ENCODE measurements at regions not wholly inside any gene's neighbourhood (a gene's known extent, or its start where the extent isn't known, plus 50 kb on each side); places are given as distances from the start of the nearest gene placed in this dataset.

DNA sequence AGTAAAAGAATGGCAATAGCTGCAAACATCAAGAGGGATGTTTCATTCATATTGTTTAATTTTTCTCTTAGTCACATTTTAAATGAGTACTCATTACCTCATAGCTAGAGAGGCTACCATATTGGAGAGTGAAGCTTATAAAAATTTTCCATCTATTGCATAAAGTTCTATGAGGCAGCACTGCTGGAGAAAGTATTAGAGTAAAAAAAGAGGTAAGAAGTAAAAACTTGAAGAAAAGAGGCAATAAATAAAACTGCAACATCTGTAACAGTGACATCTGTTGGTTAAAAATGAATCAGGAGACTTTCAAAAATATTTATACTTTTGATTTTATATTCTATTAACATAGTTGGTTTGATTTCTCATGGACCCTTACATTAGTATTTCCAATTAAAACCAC lies 284.5 kb upstream of the SEMA3D start:
- Histone ChIP-seq H3K79me2 (ENCODE audit: insufficient read depth, low read length) (no peaks in the 10 kb centered on the region), H3K9me3 (replicated peaks in 1 of 2; ENCODE audit: control insufficient read depth in 1 of 2, insufficient read depth in 1 of 2, low read length in 2 of 2) (no peaks in the 10 kb centered on the region), H3K4me2 (replicated peaks; ENCODE audit: extremely low read depth, low read length, poor library complexity, severe bottlenecking) (no peak overlapping the region), H3K27me3 (ENCODE audit: control insufficient read depth in 2 of 2, insufficient read depth in 2 of 2, low read length in 2 of 2) (no peaks in the 10 kb centered on the region), H3K9ac (ENCODE audit: insufficient read depth, low read length, poor library complexity, severe bottlenecking) (no peak overlapping the region), H3K27ac (ENCODE audit: low read depth in 1 of 2, low read length in 2 of 2) (no peak overlapping the region), H2AFZ (ENCODE audit: insufficient read depth, low read depth, low read length, poor library complexity, severe bottlenecking) (no peak overlapping the region), H3K4me1 (ENCODE audit: control insufficient read depth in 1 of 2, insufficient read depth in 2 of 2, low read length in 2 of 2) (peaks cover 2 to 9% of the 10 kb centered on the region in 2 donors), H3K36me3 (replicated peaks in 1 of 2; ENCODE audit: control insufficient read depth in 1 of 2, insufficient read depth in 2 of 2, low read length in 2 of 2) (no peaks in the 10 kb centered on the region), H4K20me1 (ENCODE audit: insufficient read depth, low read length) (no peaks in the 10 kb centered on the region), H3K4me3 (replicated peaks in 1 of 3; ENCODE audit: low read depth in 2 of 3, low read length in 3 of 3) (no peak overlapping the region)
- TF ChIP-seq, protein P1, sequence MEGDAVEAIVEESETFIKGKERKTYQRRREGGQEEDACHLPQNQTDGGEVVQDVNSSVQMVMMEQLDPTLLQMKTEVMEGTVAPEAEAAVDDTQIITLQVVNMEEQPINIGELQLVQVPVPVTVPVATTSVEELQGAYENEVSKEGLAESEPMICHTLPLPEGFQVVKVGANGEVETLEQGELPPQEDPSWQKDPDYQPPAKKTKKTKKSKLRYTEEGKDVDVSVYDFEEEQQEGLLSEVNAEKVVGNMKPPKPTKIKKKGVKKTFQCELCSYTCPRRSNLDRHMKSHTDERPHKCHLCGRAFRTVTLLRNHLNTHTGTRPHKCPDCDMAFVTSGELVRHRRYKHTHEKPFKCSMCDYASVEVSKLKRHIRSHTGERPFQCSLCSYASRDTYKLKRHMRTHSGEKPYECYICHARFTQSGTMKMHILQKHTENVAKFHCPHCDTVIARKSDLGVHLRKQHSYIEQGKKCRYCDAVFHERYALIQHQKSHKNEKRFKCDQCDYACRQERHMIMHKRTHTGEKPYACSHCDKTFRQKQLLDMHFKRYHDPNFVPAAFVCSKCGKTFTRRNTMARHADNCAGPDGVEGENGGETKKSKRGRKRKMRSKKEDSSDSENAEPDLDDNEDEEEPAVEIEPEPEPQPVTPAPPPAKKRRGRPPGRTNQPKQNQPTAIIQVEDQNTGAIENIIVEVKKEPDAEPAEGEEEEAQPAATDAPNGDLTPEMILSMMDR (IDR thresholded peaks at IDR 0.05) = no peak
- Mint-ChIP-seq H3K4me1 (peaks cover 19% of the 10 kb centered on the region), H3K27me3 (ENCODE audit: low read depth in 3 of 3) (no peaks in the 10 kb centered on the region), H3K36me3 (no peaks in the 10 kb centered on the region), H3K27ac (no peak overlapping the region), H3K9me3 (no peaks in the 10 kb centered on the region), H3K4me3 (no peak overlapping the region)
- intact Hi-C loops (cut with micrococcal nuclease) = no loop called here
- DNase-seq = no peak

DNA sequence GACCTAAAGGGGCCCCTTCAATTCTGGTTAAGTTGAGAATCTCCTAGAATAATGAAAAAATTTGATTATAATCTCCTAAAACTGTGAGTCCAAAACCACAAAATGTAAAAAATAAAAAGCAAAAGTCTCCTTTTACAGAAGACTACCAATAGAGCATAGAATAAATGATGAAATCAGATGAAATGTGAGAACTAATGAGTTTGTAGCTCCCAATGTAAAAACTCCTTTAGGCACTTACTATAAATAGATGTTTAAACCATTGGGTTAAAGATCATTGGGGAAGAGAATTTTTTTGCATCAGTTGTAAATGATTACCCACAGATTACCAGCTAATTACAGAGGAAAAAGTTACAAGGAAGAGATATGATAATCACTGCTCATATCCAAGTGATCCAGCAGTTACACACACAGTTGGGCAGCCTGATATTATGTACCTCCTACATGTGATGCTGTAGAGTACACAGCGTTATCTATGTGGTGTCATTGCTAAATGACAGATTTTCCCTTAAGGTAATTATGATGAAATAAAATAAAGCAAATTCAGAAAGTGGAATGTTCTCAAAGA lies 282.7 kb upstream of the SEMA3D start:
- no peak overlapping the region for H3K9ac ChIP-seq (ENCODE audit: insufficient read depth, low read length, poor library complexity, severe bottlenecking)
- no peak overlapping the region for H2AFZ ChIP-seq (ENCODE audit: insufficient read depth, low read depth, low read length, poor library complexity, severe bottlenecking)
- no peaks in the 10 kb centered on the region for H3K79me2 ChIP-seq (ENCODE audit: insufficient read depth, low read length)
- DNase-seq = no peak
- no peaks in the 10 kb centered on the region for H4K20me1 ChIP-seq (ENCODE audit: insufficient read depth, low read length)
- intact Hi-C loops (cut with micrococcal nuclease) = no loop called here
- H3K27ac Mint-ChIP-seq = no peak overlapping the region
- H3K9me3 ChIP-seq (replicated peaks in 1 of 2; ENCODE audit: control insufficient read depth in 1 of 2, insufficient read depth in 1 of 2, low read length in 2 of 2) = no peaks in the 10 kb centered on the region
- no peak overlapping the region for H3K4me2 ChIP-seq (replicated peaks; ENCODE audit: extremely low read depth, low read length, poor library complexity, severe bottlenecking)
- no peak overlapping the region for H3K4me3 ChIP-seq (replicated peaks in 1 of 3; ENCODE audit: low read depth in 2 of 3, low read length in 3 of 3)
- WGBS (ENCODE audit: insufficient coverage) = no CpG with 5 or more reads among the region's 1 CpG
- H3K4me1 Mint-ChIP-seq = peaks cover 19% of the 10 kb centered on the region
- H3K36me3 ChIP-seq (replicated peaks in 1 of 2; ENCODE audit: control insufficient read depth in 1 of 2, insufficient read depth in 2 of 2, low read length in 2 of 2) = no peaks in the 10 kb centered on the region
- H3K9me3 Mint-ChIP-seq = no peaks in the 10 kb centered on the region
- no peaks in the 10 kb centered on the region for H3K36me3 Mint-ChIP-seq
- no peaks in the 10 kb centered on the region for H3K27me3 Mint-ChIP-seq (ENCODE audit: low read depth in 3 of 3)
- H3K4me1 ChIP-seq (ENCODE audit: control insufficient read depth in 1 of 2, insufficient read depth in 2 of 2, low read length in 2 of 2) = peaks cover 2 to 9% of the 10 kb centered on the region in 2 donors
- no peaks in the 10 kb centered on the region for H3K27me3 ChIP-seq (ENCODE audit: control insufficient read depth in 2 of 2, insufficient read depth in 2 of 2, low read length in 2 of 2)
- no peak overlapping the region for H3K4me3 Mint-ChIP-seq
- TF ChIP-seq, protein P1 (IDR thresholded peaks at IDR 0.05) = no peak
- H3K27ac ChIP-seq (ENCODE audit: low read depth in 1 of 2, low read length in 2 of 2) = no peak overlapping the region
